MCF 10A (cell line): ENCODE measurements at regions not wholly inside any gene's neighbourhood (a gene's known extent, or its start where the extent isn't known, plus 50 kb on each side); places are given as distances from the start of the nearest gene placed in this dataset.

ENCODE experiments used
- BruUV-seq: library from RNA; stranded (reverse); fragments of 400-500 nt; replicated peaks from 2 replicates; lab custom pipeline; 2021; lab: Mats Ljungman, UMichigan
- CTCF ChIA-PET: fragments of 300-600 bp; sonication (Branson Sonifier 250); formaldehyde crosslinking; extraction: SDS; loops from one replicate; lab custom pipeline; 2021; ENCODE audit warnings: antibody characterized with exemption, inconsistent platforms; lab: Yijun Ruan, JAX
- POLR2A ChIA-PET: fragments of 300-600, 350-650 bp; sonication (Branson Sonifier 250); formaldehyde crosslinking; extraction: SDS; loops from one replicate; lab custom pipeline; 2020; ENCODE audit warnings: antibody characterized with exemption, inconsistent platforms; lab: Yijun Ruan, JAX
- DNase-seq: peaks from one replicate; pipeline ENCODE4 v3.0.0-alpha.2; 2018; ENCODE audit not compliant: unreplicated experiment
- H3K27ac Mint-ChIP-seq: one replicate; pipeline ENCODE4 v1.8.0; 2022; ENCODE audit warnings: mild to moderate bottlenecking, low read depth, mixed read lengths; ENCODE audit not compliant: unreplicated experiment
- H3K27me3 Mint-ChIP-seq: one replicate; pipeline ENCODE4 v1.8.0; 2022; ENCODE audit warnings: mixed read lengths; ENCODE audit not compliant: insufficient read depth, unreplicated experiment
- H3K36me3 Mint-ChIP-seq: one replicate; pipeline ENCODE4 v1.8.0; 2022; ENCODE audit warnings: mild to moderate bottlenecking, moderate library complexity, mixed read lengths; ENCODE audit not compliant: insufficient read depth, unreplicated experiment
- H3K4me1 Mint-ChIP-seq: one replicate; pipeline ENCODE4 v1.8.0; 2022; ENCODE audit warnings: mixed read lengths; ENCODE audit not compliant: insufficient read depth, unreplicated experiment
- H3K4me3 Mint-ChIP-seq: one replicate; pipeline ENCODE4 v1.8.0; 2022; ENCODE audit warnings: mild to moderate bottlenecking, moderate library complexity, mixed read lengths; ENCODE audit not compliant: unreplicated experiment
- H3K9me3 Mint-ChIP-seq: one replicate; pipeline ENCODE4 v1.8.0; 2022; ENCODE audit warnings: mixed read lengths; ENCODE audit not compliant: unreplicated experiment
- intact Hi-C: fragments of 100-400 bp; cut with micrococcal nuclease; formaldehyde crosslinking; loops from 2 replicates; pipeline ENCODE4 v1.14.1; 2022
- TF ChIP-seq, protein P1 (sequence below): fragments of 200-600 bp; IDR thresholded peaks from one replicate; pipeline ENCODE4 v1.8.0; 2022; ENCODE audit warnings: antibody characterized with exemption, mild to moderate bottlenecking; ENCODE audit not compliant: unreplicated experiment

DNA sequence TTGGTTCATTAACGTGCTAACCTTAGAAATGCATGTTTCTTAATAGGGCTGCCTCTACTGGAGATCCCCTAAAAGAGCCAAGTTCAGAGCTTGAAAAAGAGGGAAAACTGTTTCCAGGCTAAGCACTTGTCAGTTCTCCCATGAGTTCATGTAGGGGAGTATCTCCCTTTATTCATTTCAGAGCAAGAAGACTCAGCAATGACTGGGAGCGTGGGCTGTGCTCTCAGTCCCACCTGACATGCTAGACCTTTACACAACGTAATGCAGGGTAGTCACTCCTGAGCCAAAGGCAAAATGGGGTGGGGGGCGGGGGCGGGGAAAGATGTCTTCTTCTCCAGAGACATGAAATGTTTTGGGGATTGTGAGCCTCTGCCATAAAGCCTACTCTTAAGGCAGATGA is 420.1 kb upstream of the MCTP2 start:
- no peaks in the 10 kb centered on the region for H3K27me3 Mint-ChIP-seq
- CTCF ChIA-PET: no interaction called here
- H3K27ac Mint-ChIP-seq: no peak overlapping the region
- no peak for DNase-seq
- H3K4me1 Mint-ChIP-seq: peaks cover 18% of the 10 kb centered on the region
- POLR2A ChIA-PET: no interaction called here
- TF ChIP-seq, protein P1, sequence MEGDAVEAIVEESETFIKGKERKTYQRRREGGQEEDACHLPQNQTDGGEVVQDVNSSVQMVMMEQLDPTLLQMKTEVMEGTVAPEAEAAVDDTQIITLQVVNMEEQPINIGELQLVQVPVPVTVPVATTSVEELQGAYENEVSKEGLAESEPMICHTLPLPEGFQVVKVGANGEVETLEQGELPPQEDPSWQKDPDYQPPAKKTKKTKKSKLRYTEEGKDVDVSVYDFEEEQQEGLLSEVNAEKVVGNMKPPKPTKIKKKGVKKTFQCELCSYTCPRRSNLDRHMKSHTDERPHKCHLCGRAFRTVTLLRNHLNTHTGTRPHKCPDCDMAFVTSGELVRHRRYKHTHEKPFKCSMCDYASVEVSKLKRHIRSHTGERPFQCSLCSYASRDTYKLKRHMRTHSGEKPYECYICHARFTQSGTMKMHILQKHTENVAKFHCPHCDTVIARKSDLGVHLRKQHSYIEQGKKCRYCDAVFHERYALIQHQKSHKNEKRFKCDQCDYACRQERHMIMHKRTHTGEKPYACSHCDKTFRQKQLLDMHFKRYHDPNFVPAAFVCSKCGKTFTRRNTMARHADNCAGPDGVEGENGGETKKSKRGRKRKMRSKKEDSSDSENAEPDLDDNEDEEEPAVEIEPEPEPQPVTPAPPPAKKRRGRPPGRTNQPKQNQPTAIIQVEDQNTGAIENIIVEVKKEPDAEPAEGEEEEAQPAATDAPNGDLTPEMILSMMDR: no peak
- no peak overlapping the region for H3K4me3 Mint-ChIP-seq
- BruUV-seq: no TSS peak
- intact Hi-C loops: no loop called here
- H3K36me3 Mint-ChIP-seq: peaks cover 6% of the 10 kb centered on the region
- no peaks in the 10 kb centered on the region for H3K9me3 Mint-ChIP-seq

DNA sequence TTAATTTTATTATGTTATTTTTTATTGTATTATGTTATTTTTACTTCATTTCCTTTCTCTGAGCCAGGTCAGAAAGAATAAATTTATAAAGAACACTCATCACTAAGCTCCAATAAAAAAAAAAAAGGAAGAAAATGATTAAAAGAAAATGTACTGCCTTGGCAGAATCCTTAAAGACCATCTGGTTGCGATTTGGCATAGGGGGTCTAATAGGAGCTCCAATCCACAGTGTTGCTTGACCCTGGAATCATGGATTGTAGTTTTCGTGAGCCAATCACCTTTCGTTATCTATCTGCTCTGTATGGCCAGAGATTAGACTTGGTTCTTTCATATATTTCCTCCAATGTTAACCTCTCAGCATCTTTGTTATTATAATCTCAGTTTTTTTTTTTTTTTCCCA is 421.8 kb upstream of the MCTP2 start:
- H3K27me3 Mint-ChIP-seq: no peaks in the 10 kb centered on the region
- ChIA-PET POLR2A (no interaction called here), CTCF (interaction anchor here (1.1 kb wide), 1 partner anchor 68 kb away, joined by 3 read pairs; no protein-coding TSS in a partner anchor)
- H3K36me3 Mint-ChIP-seq: peaks cover 6% of the 10 kb centered on the region
- H3K4me1 Mint-ChIP-seq: peaks cover 18% of the 10 kb centered on the region
- DNase-seq: no peak
- TF ChIP-seq, protein P1: no peak
- H3K4me3 Mint-ChIP-seq: no peak overlapping the region
- no peak overlapping the region for H3K27ac Mint-ChIP-seq
- no TSS peak for BruUV-seq
- intact Hi-C loops: no loop called here
- no peaks in the 10 kb centered on the region for H3K9me3 Mint-ChIP-seq

DNA sequence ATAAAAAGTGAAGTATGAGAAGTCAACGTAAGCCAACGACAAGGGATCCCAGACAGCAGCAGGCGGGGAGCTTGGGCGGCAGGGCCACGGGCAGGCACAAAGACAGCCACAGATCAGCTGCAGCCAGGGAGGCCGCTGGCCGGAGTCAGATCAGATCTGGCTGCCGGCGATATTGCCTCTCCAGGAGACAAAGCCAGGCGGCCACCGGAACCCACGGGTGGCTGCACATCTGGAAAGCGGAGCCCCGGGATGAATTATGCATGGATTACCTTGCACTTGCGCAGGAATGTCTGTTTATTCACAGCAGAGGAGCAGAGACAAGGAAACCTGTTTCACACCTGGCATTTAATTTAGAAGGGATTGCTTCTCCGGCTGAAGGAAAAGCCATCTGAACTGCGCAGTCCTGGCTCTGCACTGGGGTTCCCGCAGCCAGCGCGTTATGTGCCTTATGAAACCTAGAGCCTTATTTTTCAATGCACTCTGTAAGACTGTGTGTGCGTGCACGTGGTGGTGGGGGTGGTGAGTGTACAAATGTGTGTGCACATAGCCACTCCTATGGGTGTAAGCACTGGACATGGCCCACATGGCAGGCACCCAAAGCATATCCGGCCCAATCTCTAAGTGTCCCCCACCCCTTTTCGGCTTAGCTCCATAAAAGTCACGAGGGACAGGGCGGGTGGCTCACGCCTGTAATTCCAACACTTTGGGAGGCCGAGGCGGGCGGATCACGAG is 427.8 kb upstream of the MCTP2 start:
- TF ChIP-seq, protein P1: no peak
- H3K27ac Mint-ChIP-seq: no peak overlapping the region
- intact Hi-C loops: no loop called here
- BruUV-seq: no TSS peak
- peaks cover 17% of the 10 kb centered on the region for H3K4me1 Mint-ChIP-seq
- ChIA-PET POLR2A (no interaction called here), CTCF (no interaction called here)
- DNase-seq: no peak
- peaks cover 6% of the 10 kb centered on the region for H3K36me3 Mint-ChIP-seq
- H3K9me3 Mint-ChIP-seq: no peaks in the 10 kb centered on the region
- H3K4me3 Mint-ChIP-seq: no peak overlapping the region
- no peaks in the 10 kb centered on the region for H3K27me3 Mint-ChIP-seq

- no TSS peak for BruUV-seq
- no peaks in the 10 kb centered on the region for H3K9me3 Mint-ChIP-seq
- H3K27ac Mint-ChIP-seq: no peak overlapping the region
- POLR2A ChIA-PET: no interaction called here
- H3K27me3 Mint-ChIP-seq: no peaks in the 10 kb centered on the region
- intact Hi-C loops: no loop called here
- TF ChIP-seq, protein P1: no peak
- H3K4me3 Mint-ChIP-seq: no peak overlapping the region
- peaks cover 9% of the 10 kb centered on the region for H3K4me1 Mint-ChIP-seq
- CTCF ChIA-PET: interaction anchor here (0.6 to 0.7 kb wide), 3 partner anchors 22 to 192 kb away, joined by 3 read pairs; no protein-coding TSS in a partner anchor
- DNase-seq: no peak
- H3K36me3 Mint-ChIP-seq: no peaks in the 10 kb centered on the region
Measured at GRCh38 chr15:93801206-93801605, 430.2 kb upstream of the MCTP2 start.
